ENCODE measurements at regions not wholly inside any gene's neighbourhood (a gene's known extent, or its start where the extent isn't known, plus 50 kb on each side); places are given as distances from the start of the nearest gene placed in this dataset.

DNA sequence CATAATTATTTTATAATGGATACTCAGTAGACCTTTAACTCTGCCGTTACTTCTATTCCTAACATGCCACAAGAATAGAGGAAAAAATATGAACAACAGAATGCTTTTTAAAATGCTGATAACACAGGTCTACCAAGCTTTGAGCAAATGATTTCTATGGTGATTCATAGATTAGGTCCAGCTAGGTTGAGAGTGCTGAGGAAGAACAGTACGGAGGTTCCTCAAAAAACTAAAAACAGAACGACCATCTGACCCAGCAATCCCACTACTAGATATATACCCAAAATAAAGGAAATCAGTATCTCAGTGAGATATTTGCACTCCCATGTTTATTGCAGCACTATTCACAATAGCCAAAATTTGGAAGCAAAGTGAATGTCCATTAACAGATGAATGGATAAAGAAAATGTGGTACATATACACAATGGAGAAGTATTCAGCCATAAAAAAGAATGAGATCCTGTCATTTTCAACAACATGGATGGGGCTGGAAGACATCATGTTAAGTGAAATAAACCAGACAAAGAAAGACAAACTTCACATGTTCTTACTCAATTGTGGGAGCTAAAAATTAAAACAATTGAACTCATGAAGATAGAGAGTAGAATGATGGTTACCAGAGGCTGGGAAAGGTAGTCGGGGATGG, 111.6 kb upstream of the SERTAD2 start:
- no peaks in the 10 kb centered on the region for H3K9me3 ChIP-seq (ENCODE audit: insufficient read depth, low read length)
- H3K4me2 ChIP-seq (ENCODE audit: low read length) = no peak overlapping the region
- H3K4me1 ChIP-seq (ENCODE audit: low read length) = peaks cover 24% of the 10 kb centered on the region
- H3K79me2 ChIP-seq (ENCODE audit: low read length) = no peaks in the 10 kb centered on the region
- H4K20me1 ChIP-seq (ENCODE audit: insufficient read depth, low read length) = no peaks in the 10 kb centered on the region
- no peak overlapping the region for H3K4me3 ChIP-seq (ENCODE audit: low read length)
- H2AFZ ChIP-seq (ENCODE audit: low read depth, low read length) = no peak overlapping the region
- no peaks in the 10 kb centered on the region for H3K36me3 ChIP-seq (replicated peaks; ENCODE audit: low read depth, low read length)
- no peak overlapping the region for H3K27ac ChIP-seq (ENCODE audit: low read length)
- H3K9ac ChIP-seq (ENCODE audit: low read length) = no peak overlapping the region
- H3K27me3 ChIP-seq (ENCODE audit: low read depth, low read length) = peaks cover 13% of the 10 kb centered on the region
- TF ChIP-seq, protein P1, sequence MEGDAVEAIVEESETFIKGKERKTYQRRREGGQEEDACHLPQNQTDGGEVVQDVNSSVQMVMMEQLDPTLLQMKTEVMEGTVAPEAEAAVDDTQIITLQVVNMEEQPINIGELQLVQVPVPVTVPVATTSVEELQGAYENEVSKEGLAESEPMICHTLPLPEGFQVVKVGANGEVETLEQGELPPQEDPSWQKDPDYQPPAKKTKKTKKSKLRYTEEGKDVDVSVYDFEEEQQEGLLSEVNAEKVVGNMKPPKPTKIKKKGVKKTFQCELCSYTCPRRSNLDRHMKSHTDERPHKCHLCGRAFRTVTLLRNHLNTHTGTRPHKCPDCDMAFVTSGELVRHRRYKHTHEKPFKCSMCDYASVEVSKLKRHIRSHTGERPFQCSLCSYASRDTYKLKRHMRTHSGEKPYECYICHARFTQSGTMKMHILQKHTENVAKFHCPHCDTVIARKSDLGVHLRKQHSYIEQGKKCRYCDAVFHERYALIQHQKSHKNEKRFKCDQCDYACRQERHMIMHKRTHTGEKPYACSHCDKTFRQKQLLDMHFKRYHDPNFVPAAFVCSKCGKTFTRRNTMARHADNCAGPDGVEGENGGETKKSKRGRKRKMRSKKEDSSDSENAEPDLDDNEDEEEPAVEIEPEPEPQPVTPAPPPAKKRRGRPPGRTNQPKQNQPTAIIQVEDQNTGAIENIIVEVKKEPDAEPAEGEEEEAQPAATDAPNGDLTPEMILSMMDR (IDR thresholded peaks at IDR 0.05; ENCODE audit: low read depth, low read length) = no peak
- no peak for TF ChIP-seq EZH2phosphoT487 (IDR thresholded peaks at IDR 0.05; ENCODE audit: low read depth)

DNA sequence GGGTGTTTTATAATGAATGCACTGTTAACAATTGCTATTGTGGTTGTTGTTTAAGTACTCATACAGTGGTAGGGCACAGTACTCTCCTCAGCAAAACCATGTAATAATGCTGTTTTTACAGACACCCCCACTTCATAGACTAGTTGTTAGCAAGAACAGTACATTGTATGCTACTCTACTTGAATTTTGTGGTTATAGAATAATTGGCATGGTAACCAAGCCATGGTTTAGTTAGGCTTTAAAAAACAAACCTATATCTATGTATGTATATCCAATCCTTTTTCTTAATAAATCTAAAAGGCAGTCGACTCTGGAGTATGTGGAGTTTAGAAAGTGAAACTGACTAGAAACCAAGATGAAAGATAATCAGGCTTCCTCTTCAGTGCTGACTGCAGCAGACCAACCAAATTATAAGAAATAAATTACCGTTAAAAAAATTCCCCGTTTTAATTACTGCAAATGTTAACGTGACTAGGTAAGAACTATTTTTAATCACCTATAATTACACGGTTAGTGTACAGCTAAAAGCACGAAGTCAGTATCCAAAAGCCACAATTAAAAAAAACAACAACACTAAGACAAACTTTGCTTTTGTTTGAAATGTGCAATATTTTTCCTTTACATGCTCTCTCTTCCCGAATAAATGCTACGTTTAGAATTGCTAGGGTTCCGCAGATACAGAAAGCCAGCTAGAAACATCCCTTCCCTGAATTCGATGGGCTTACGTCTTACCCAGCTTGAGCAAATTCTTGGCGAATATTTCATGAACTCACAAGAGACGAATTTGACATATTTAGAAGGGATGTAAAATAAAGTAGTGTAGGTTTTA, 113.3 kb upstream of the SERTAD2 start:
- Histone ChIP-seq H3K9ac (ENCODE audit: low read length) (peak overlapping the region; percentile 87), H3K79me2 (ENCODE audit: low read length) (no peaks in the 10 kb centered on the region), H3K4me2 (ENCODE audit: low read length) (peak overlapping the region; percentile 100), H3K4me1 (ENCODE audit: low read length) (peaks cover 24% of the 10 kb centered on the region), H4K20me1 (ENCODE audit: insufficient read depth, low read length) (no peaks in the 10 kb centered on the region), H2AFZ (ENCODE audit: low read depth, low read length) (peak overlapping the region; percentile 89), H3K27me3 (ENCODE audit: low read depth, low read length) (peaks cover 20% of the 10 kb centered on the region), H3K27ac (ENCODE audit: low read length) (peak overlapping the region; percentile 62), H3K4me3 (ENCODE audit: low read length) (peak overlapping the region; percentile 82), H3K36me3 (replicated peaks; ENCODE audit: low read depth, low read length) (no peaks in the 10 kb centered on the region), H3K9me3 (ENCODE audit: insufficient read depth, low read length) (no peaks in the 10 kb centered on the region)
- TF ChIP-seq EZH2phosphoT487 (IDR thresholded peaks at IDR 0.05; ENCODE audit: low read depth) = no peak
- TF ChIP-seq, protein P1 (IDR thresholded peaks at IDR 0.05; ENCODE audit: low read depth, low read length) = no peak

GRCh38 chr2:64767670-64768468, 114.2 kb upstream of the SERTAD2 start:
- TF ChIP-seq, protein P1 (IDR thresholded peaks at IDR 0.05; ENCODE audit: low read depth, low read length) = no peak; the same call in none of the 2 replicates
- TF ChIP-seq EZH2phosphoT487 (IDR thresholded peaks at IDR 0.05; ENCODE audit: low read depth) = no peak
- Histone ChIP-seq H3K27ac (ENCODE audit: low read length) (peak overlapping the region; percentile 62), H3K79me2 (ENCODE audit: low read length) (no peaks in the 10 kb centered on the region)

More at GRCh38 chr2:64767670-64768468, 114.2 kb upstream of the SERTAD2 start:
- Histone ChIP-seq H2AFZ (ENCODE audit: low read depth, low read length) (peak overlapping the region; percentile 89), H3K9ac (ENCODE audit: low read length) (peak overlapping the region; percentile 87), H4K20me1 (ENCODE audit: insufficient read depth, low read length) (no peaks in the 10 kb centered on the region), H3K4me2 (ENCODE audit: low read length) (peak overlapping the region; percentile 100), H3K27me3 (ENCODE audit: low read depth, low read length) (peaks cover 17% of the 10 kb centered on the region), H3K4me3 (ENCODE audit: low read length) (peak overlapping the region; percentile 82), H3K36me3 (replicated peaks; ENCODE audit: low read depth, low read length) (no peaks in the 10 kb centered on the region), H3K9me3 (ENCODE audit: insufficient read depth, low read length) (no peaks in the 10 kb centered on the region), H3K4me1 (ENCODE audit: low read length) (peaks cover 24% of the 10 kb centered on the region)
